Kidney (tissue), 13 donors: ENCODE measurements at regions not wholly inside any gene's neighbourhood (a gene's known extent, or its start where the extent isn't known, plus 50 kb on each side); places are given as distances from the start of the nearest gene placed in this dataset.

Source experiments
- DNase-seq, 5 donors: peaks; one replicate each; pipeline ENCODE4 v3.0.0-alpha.2; 2013 to 2020
- FAIRE-seq: peaks from 2 replicates; lab custom pipeline; 2012; peaks lifted over from hg19 to GRCh38; lab: Jason Lieb, UNC
- H3K27ac ChIP-seq, 2 donors: one replicate each; pipeline ENCODE4 v1.7.0; 2013; ENCODE audit warnings: low read depth in 2 of 2, low read length in 2 of 2, inconsistent platforms in 1 of 2
- H3K27me3 ChIP-seq: one replicate; pipeline ENCODE4 v1.7.1; 2013; ENCODE audit warnings: low read length, inconsistent platforms; ENCODE audit not compliant: control insufficient read depth, insufficient read depth
- H3K36me3 ChIP-seq, 3 donors: one replicate each; pipeline versions ENCODE4 v1.7.0 to v1.7.1; 2013; ENCODE audit warnings: low read length in 3 of 3, control low read depth in 1 of 3, inconsistent platforms in 1 of 3; ENCODE audit not compliant: insufficient read depth in 3 of 3, control insufficient read depth in 2 of 3
- H3K4me1 ChIP-seq, 3 donors: one replicate each; pipeline versions ENCODE4 v1.7.0 to v1.7.1; 2013; ENCODE audit warnings: low read length in 3 of 3, inconsistent platforms in 1 of 3, low read depth in 1 of 3; ENCODE audit not compliant: control insufficient read depth in 2 of 3, insufficient read depth in 2 of 3
- H3K4me3 ChIP-seq, 3 donors: one replicate each; pipeline versions ENCODE4 v1.7.0 to v1.8.1; 2013; ENCODE audit warnings: low read length in 3 of 3, control low read depth in 1 of 3, inconsistent platforms in 1 of 3
- H3K9ac ChIP-seq, 3 donors: one replicate each; pipeline versions ENCODE4 v1.7.0 to v1.7.1; 2013; ENCODE audit warnings: low read length in 3 of 3, control low read depth in 1 of 3, inconsistent platforms in 1 of 3
- H3K9me3 ChIP-seq, 3 donors: one replicate each; pipeline versions ENCODE4 v1.7.0 to v1.7.1; 2013; ENCODE audit warnings: low read length in 3 of 3, control low read depth in 1 of 3, inconsistent platforms in 1 of 3; ENCODE audit not compliant: control insufficient read depth in 2 of 3, insufficient read depth in 1 of 3
- intact Hi-C: fragments of 100-400 bp; cut with DNase I; formaldehyde crosslinking; loops from one replicate; pipeline ENCODE4 v1.11.1; 2022
- TF ChIP-seq, protein P1 (sequence below): IDR thresholded peaks from 3 replicates; pipeline ENCODE4 v1.5.1; 2012; ENCODE audit warnings: mild to moderate bottlenecking, moderate library complexity, borderline replicate concordance; ENCODE audit not compliant: insufficient read depth; ENCODE audit errors: extremely low read depth
- donor health status: control.
- donor health status: control.
- donor health status: control.
- donor health status: control.
- donor health status: control.
- donor health status: DM: yes; HTN: yes; CAD: no.
- donor health status: Normal renal cell carcinoma (clear cell type).

DNA sequence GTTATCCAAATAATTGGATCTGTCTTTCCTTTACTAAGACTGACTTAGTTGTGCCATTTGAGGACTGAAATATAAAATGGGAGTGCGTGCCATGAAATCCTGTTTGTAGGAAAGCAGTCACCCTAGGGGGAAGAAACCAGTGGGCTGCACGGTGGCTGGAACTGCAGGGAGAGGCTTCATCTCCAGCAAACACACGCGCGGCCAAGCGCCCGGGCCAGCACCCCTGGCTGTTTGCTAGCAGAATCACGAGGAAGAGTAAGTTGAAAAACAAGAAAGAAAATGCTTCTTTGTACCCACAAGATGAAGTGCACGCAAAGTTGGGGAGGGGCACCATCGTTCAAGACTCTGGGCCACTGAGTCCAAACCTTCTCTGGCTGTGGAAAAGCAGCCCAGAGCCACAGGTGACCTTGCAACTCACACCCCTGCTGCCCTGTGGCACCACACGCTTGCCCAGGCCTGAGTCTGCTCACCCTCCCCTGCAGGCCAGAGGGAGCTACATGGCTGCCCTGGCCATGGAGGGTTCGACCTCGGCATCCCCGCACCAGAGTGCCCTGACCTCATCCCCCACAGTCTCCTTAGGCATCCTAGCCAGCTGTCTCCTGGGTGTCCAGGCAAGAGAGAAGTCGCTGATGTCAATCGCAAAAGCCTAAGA lies 55.2 kb downstream of the IRX2 start:
- Histone ChIP-seq H3K27me3 (no peaks in the 10 kb centered on the region), H3K4me3 (no peak overlapping the region), H3K27ac (no peak overlapping the region), H3K4me1 (no peaks in the 10 kb centered on the region), H3K9ac (no peak overlapping the region), H3K9me3 (peaks cover 0 to 7% (median 3%) of the 10 kb centered on the region in 3 donors), H3K36me3 (no peaks in the 10 kb centered on the region)
- TF ChIP-seq, protein P1, sequence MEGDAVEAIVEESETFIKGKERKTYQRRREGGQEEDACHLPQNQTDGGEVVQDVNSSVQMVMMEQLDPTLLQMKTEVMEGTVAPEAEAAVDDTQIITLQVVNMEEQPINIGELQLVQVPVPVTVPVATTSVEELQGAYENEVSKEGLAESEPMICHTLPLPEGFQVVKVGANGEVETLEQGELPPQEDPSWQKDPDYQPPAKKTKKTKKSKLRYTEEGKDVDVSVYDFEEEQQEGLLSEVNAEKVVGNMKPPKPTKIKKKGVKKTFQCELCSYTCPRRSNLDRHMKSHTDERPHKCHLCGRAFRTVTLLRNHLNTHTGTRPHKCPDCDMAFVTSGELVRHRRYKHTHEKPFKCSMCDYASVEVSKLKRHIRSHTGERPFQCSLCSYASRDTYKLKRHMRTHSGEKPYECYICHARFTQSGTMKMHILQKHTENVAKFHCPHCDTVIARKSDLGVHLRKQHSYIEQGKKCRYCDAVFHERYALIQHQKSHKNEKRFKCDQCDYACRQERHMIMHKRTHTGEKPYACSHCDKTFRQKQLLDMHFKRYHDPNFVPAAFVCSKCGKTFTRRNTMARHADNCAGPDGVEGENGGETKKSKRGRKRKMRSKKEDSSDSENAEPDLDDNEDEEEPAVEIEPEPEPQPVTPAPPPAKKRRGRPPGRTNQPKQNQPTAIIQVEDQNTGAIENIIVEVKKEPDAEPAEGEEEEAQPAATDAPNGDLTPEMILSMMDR: no peak
- intact Hi-C loops: no loop called here
- peak in 1 of 5 donors; percentile 14 for DNase-seq
- no peak for FAIRE-seq

DNA sequence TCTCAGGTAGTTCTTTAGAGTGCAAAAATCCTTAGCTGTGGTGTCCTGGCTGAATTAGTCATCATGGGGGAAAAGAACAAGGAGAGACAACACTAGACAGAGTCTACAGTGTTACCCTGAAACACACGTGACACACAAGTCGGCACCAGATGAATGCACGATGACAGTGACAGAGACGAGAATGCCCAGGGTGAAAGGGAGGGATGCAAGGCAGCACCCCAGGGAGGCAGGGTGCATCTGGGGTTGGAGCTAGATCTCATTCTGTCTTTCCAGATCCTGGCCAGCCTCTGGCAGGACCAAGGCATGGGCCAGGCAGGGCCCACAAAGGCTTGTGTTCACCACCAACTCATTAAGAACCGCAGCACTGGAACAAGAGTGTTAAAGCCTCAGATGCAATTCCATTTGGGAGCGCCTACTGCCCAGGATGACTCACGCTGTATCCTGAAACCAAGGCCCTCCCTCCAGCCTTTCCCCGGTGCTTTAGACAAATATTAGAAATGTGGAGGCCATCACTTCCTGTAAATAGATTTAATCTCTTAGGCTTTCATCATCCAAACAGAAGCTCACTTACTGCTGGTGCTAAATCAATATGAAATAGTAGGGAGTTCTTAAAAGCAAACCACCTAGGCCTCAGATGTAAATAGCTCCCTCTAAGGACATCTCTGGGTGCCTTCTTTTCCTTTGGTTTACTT lies 56.1 kb downstream of the IRX2 start:
- DNase-seq (peak in 1 of 5 donors; percentile 2), FAIRE-seq (no peak)
- H3K27me3 ChIP-seq: no peaks in the 10 kb centered on the region
- H3K27ac ChIP-seq: no peak overlapping the region
- intact Hi-C loops: no loop called here
- TF ChIP-seq, protein P1: no peak
- H3K4me3 ChIP-seq: no peak overlapping the region
- H3K9me3 ChIP-seq: peaks cover 0 to 12% (median 3%) of the 10 kb centered on the region in 3 donors
- no peaks in the 10 kb centered on the region for H3K4me1 ChIP-seq
- no peak overlapping the region for H3K9ac ChIP-seq
- H3K36me3 ChIP-seq: no peaks in the 10 kb centered on the region

DNA sequence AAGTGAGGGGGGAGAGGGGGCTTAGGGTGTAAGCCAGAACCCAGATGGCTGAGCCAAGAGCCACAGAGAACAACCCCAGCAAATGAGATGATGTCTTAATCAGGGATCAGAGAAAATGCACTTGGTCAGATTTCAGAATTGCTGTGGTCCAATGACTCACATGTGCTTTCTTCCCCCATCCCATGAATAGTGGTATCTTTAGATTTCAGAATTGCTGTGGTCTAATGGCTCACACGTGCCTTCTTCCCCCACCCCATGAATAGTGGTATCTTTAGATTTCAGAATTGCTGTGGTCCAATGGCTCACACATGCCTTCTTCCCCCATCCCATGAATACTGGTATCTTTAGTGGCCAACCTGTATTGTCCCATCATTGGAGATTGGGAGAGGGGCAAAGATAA lies 59.9 kb downstream of the IRX2 start:
- intact Hi-C loops: no loop called here

More for the DNA sequence above, 59.9 kb downstream of the IRX2 start:
- Histone ChIP-seq H3K27ac (no peak overlapping the region), H3K9ac (no peak overlapping the region), H3K27me3 (no peaks in the 10 kb centered on the region), H3K36me3 (no peaks in the 10 kb centered on the region), H3K4me1 (no peaks in the 10 kb centered on the region), H3K9me3 (peaks cover 0 to 12% (median 3%) of the 10 kb centered on the region in 3 donors), H3K4me3 (no peak overlapping the region)
- DNase-seq (no peak), FAIRE-seq (no peak)
- TF ChIP-seq, protein P1: no peak
